GM18517 (cell line): ENCODE measurements at regions not wholly inside any gene's neighbourhood (a gene's known extent, or its start where the extent isn't known, plus 50 kb on each side); places are given as distances from the start of the nearest gene placed in this dataset.

Experiments
- ATAC-seq: cut with Tn5 transposase; IDR thresholded peaks from one replicate; pipeline ENCODE4 v1.9.1; 2021; ENCODE audit warnings: mild to moderate bottlenecking, moderate library complexity; ENCODE audit not compliant: unreplicated experiment

GRCh38 chr18:55093808-55094207, 134.5 kb upstream of the CCDC68 start:
- no peak for ATAC-seq

GRCh38 chr18:55093295-55093694, 134.0 kb upstream of the CCDC68 start:
- ATAC-seq: no peak

- ATAC-seq: no peak
These were observed 132.9 kb upstream of the CCDC68 start for GRCh38 chr18:55092166-55092565.

GRCh38 chr18:55090564-55091188, 131.4 kb upstream of the CCDC68 start:
- ATAC-seq: no peak

- ATAC-seq: no peak
These were observed 130.3 kb upstream of the CCDC68 start for GRCh38 chr18:55089610-55090009.

GRCh38 chr18:55088561-55088960, 129.3 kb upstream of the CCDC68 start:
- no peak for ATAC-seq

GRCh38 chr18:55088000-55088401, 128.7 kb upstream of the CCDC68 start:
- ATAC-seq: peak; percentile 49

GRCh38 chr18:55086906-55087305, 127.6 kb upstream of the CCDC68 start:
- no peak for ATAC-seq

- ATAC-seq: no peak
These were observed 126.5 kb upstream of the CCDC68 start for GRCh38 chr18:55085557-55086285.

GRCh38 chr18:55084550-55084949, 125.3 kb upstream of the CCDC68 start:
- no peak for ATAC-seq

- no peak for ATAC-seq
These were observed 124.2 kb upstream of the CCDC68 start for GRCh38 chr18:55083461-55083860.

GRCh38 chr18:55079481-55080355, 120.5 kb upstream of the CCDC68 start:
- no peak for ATAC-seq

GRCh38 chr18:55079067-55079466, 119.8 kb upstream of the CCDC68 start:
- no peak for ATAC-seq

- ATAC-seq: no peak
These were observed 119.2 kb upstream of the CCDC68 start for GRCh38 chr18:55078303-55078932.

- no peak for ATAC-seq
These were observed 117.5 kb upstream of the CCDC68 start for GRCh38 chr18:55076643-55077218.

GRCh38 chr18:55073834-55074233, 114.6 kb upstream of the CCDC68 start:
- no peak for ATAC-seq

- ATAC-seq: no peak
These were observed 113.9 kb upstream of the CCDC68 start for GRCh38 chr18:55073116-55073515.

- no peak for ATAC-seq
These were observed 113.4 kb upstream of the CCDC68 start for GRCh38 chr18:55072698-55073097.

- no peak for ATAC-seq
These were observed 112.9 kb upstream of the CCDC68 start for GRCh38 chr18:55072181-55072580.

- peak; percentile 93 for ATAC-seq
These were observed 110.2 kb upstream of the CCDC68 start for GRCh38 chr18:55069497-55069896.

- ATAC-seq: no peak
These were observed 105.5 kb upstream of the CCDC68 start for GRCh38 chr18:55064760-55065159.
